Progenitor cell of endocrine pancreas (in vitro differentiated cells): ENCODE measurements at regions not wholly inside any gene's neighbourhood (a gene's known extent, or its start where the extent isn't known, plus 50 kb on each side); places are given as distances from the start of the nearest gene placed in this dataset.

Source experiments
- DNase-seq: peaks from one replicate; pipeline ENCODE4 v3.0.0; 2021; ENCODE audit warnings: low spot score; ENCODE audit not compliant: unreplicated experiment
- H3K27ac Mint-ChIP-seq: 2 replicates; pipeline ENCODE4 v1.8.0; 2021; ENCODE audit warnings: mild to moderate bottlenecking, moderate library complexity, mixed read lengths
- H3K27me3 Mint-ChIP-seq: 2 replicates; pipeline ENCODE4 v1.8.0; 2021; ENCODE audit warnings: mixed read lengths
- H3K36me3 Mint-ChIP-seq: 2 replicates; pipeline ENCODE4 v1.8.0; 2022; ENCODE audit warnings: mixed read lengths; ENCODE audit not compliant: insufficient read depth
- H3K4me1 Mint-ChIP-seq: 2 replicates; pipeline ENCODE4 v1.8.0; 2021; ENCODE audit warnings: low read depth, mixed read lengths
- H3K4me3 Mint-ChIP-seq: 2 replicates; pipeline ENCODE4 v1.8.0; 2021; ENCODE audit warnings: low read depth, mild to moderate bottlenecking, moderate library complexity, mixed read lengths
- H3K9me3 Mint-ChIP-seq: 2 replicates; pipeline ENCODE4 v1.8.0; 2021; ENCODE audit warnings: low read depth, mixed read lengths
- TF ChIP-seq, protein P1 (sequence below): fragments of 200-600 bp; sonication (generic); IDR thresholded peaks from one replicate; pipeline ENCODE4 v1.5.0; 2021; ENCODE audit warnings: antibody characterized with exemption, mild to moderate bottlenecking; ENCODE audit not compliant: unreplicated experiment

DNA sequence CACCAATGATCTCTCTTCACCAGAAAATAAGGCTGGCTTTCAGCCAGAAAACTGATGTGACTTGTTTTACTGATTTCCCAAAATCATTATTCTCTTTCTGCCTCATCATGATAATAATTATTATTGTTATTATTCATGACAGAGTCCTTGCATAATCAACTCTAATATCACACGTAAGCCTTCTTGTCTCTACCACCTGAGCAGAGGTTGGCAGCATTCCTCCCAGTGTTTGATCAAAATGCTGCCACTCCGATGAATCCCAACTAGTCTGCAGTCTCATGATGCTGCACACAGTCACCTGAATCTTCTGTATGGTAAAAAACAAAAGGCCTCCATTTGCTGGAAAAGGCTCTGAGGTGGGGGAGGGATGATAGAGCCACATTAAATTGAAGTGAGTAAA is 105.7 kb upstream of the PLEKHG7 start:
- peaks cover 7% of the 10 kb centered on the region for H3K36me3 Mint-ChIP-seq
- TF ChIP-seq, protein P1, sequence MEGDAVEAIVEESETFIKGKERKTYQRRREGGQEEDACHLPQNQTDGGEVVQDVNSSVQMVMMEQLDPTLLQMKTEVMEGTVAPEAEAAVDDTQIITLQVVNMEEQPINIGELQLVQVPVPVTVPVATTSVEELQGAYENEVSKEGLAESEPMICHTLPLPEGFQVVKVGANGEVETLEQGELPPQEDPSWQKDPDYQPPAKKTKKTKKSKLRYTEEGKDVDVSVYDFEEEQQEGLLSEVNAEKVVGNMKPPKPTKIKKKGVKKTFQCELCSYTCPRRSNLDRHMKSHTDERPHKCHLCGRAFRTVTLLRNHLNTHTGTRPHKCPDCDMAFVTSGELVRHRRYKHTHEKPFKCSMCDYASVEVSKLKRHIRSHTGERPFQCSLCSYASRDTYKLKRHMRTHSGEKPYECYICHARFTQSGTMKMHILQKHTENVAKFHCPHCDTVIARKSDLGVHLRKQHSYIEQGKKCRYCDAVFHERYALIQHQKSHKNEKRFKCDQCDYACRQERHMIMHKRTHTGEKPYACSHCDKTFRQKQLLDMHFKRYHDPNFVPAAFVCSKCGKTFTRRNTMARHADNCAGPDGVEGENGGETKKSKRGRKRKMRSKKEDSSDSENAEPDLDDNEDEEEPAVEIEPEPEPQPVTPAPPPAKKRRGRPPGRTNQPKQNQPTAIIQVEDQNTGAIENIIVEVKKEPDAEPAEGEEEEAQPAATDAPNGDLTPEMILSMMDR, result no peak
- H3K27me3 Mint-ChIP-seq, result no peaks in the 10 kb centered on the region
- H3K4me3 Mint-ChIP-seq, result no peak overlapping the region
- peaks cover 22% of the 10 kb centered on the region for H3K9me3 Mint-ChIP-seq
- no peak for DNase-seq
- H3K4me1 Mint-ChIP-seq, result no peaks in the 10 kb centered on the region
- H3K27ac Mint-ChIP-seq, result no peak overlapping the region

- H3K27me3 Mint-ChIP-seq, result no peaks in the 10 kb centered on the region
- H3K9me3 Mint-ChIP-seq, result peaks cover 18% of the 10 kb centered on the region
- DNase-seq, result no peak
- H3K4me3 Mint-ChIP-seq, result no peak overlapping the region
- no peaks in the 10 kb centered on the region for H3K4me1 Mint-ChIP-seq
- TF ChIP-seq, protein P1, result no peak
- H3K27ac Mint-ChIP-seq, result no peak overlapping the region
- peaks cover 5% of the 10 kb centered on the region for H3K36me3 Mint-ChIP-seq
These were observed 106.4 kb upstream of the PLEKHG7 start for GRCh38 chr12:92596383-92596782.

GRCh38 chr12:92595663-92596062 is 107.1 kb upstream of the PLEKHG7 start:
- no peaks in the 10 kb centered on the region for H3K4me1 Mint-ChIP-seq
- H3K4me3 Mint-ChIP-seq, result no peak overlapping the region
- no peaks in the 10 kb centered on the region for H3K27me3 Mint-ChIP-seq
- DNase-seq, result no peak
- peaks cover 2% of the 10 kb centered on the region for H3K36me3 Mint-ChIP-seq
- no peak overlapping the region for H3K27ac Mint-ChIP-seq
- TF ChIP-seq, protein P1, result no peak
- H3K9me3 Mint-ChIP-seq, result peaks cover 11% of the 10 kb centered on the region

GRCh38 chr12:92593734-92594402 is 108.9 kb upstream of the PLEKHG7 start:
- DNase-seq, result no peak
- Mint-ChIP-seq H3K9me3 (peaks cover 3% of the 10 kb centered on the region), H3K36me3 (no peaks in the 10 kb centered on the region), H3K4me3 (no peak overlapping the region), H3K4me1 (no peaks in the 10 kb centered on the region), H3K27ac (no peak overlapping the region), H3K27me3 (no peaks in the 10 kb centered on the region)
- TF ChIP-seq, protein P1, result no peak

GRCh38 chr12:92585115-92585727 is 117.6 kb upstream of the PLEKHG7 start:
- Mint-ChIP-seq H3K36me3 (no peaks in the 10 kb centered on the region), H3K4me3 (no peak overlapping the region), H3K4me1 (peaks cover 7% of the 10 kb centered on the region), H3K9me3 (no peaks in the 10 kb centered on the region), H3K27me3 (no peaks in the 10 kb centered on the region), H3K27ac (no peak overlapping the region)
- TF ChIP-seq, protein P1, result no peak
- DNase-seq, result no peak
